GM18511 (cell line): ENCODE measurements at regions not wholly inside any gene's neighbourhood (a gene's known extent, or its start where the extent isn't known, plus 50 kb on each side); places are given as distances from the start of the nearest gene placed in this dataset.
"Not testable (repeated sequence)": the region's sequence is repeated elsewhere in the genome, so short reads cannot be mapped to it uniquely, and the experiment has no call there.

ENCODE experiments used
- ATAC-seq: cut with Tn5 transposase; IDR thresholded peaks from one replicate; pipeline ENCODE4 v1.9.1; 2021; ENCODE audit warnings: mild to moderate bottlenecking, moderate library complexity; ENCODE audit not compliant: unreplicated experiment

- no peak for ATAC-seq
These were observed 897.3 kb upstream of the DDX18 start for GRCh38 chr2:116917196-116917595.

GRCh38 chr2:116918574-116918973 lies 895.9 kb upstream of the DDX18 start:
- ATAC-seq = no peak

- ATAC-seq = no peak
These were observed 892.1 kb upstream of the DDX18 start for GRCh38 chr2:116922414-116922813.

GRCh38 chr2:116924509-116924908 lies 890.0 kb upstream of the DDX18 start:
- ATAC-seq = no peak

GRCh38 chr2:116935097-116935814 lies 879.2 kb upstream of the DDX18 start:
- no peak for ATAC-seq

- no peak for ATAC-seq
These were observed 866.2 kb upstream of the DDX18 start for GRCh38 chr2:116948258-116948657.

GRCh38 chr2:116949249-116949648 lies 865.2 kb upstream of the DDX18 start:
- ATAC-seq = no peak

- ATAC-seq = no peak
These were observed 862.2 kb upstream of the DDX18 start for GRCh38 chr2:116952254-116952653.

GRCh38 chr2:116955646-116956045 lies 858.8 kb upstream of the DDX18 start:
- no peak for ATAC-seq

- ATAC-seq = no peak
These were observed 838.9 kb upstream of the DDX18 start for GRCh38 chr2:116975608-116976007.

- no peak for ATAC-seq
These were observed 834.4 kb upstream of the DDX18 start for GRCh38 chr2:116979916-116980764.

GRCh38 chr2:116987447-116987846 lies 827.0 kb upstream of the DDX18 start:
- ATAC-seq = no peak

- ATAC-seq = no peak
These were observed 826.2 kb upstream of the DDX18 start for GRCh38 chr2:116988303-116988702.

- no peak for ATAC-seq
These were observed 795.1 kb upstream of the DDX18 start for GRCh38 chr2:117019357-117019756.

- ATAC-seq = no peak
These were observed 786.8 kb upstream of the DDX18 start for GRCh38 chr2:117027646-117028045.

- ATAC-seq = not testable (repeated sequence)
These were observed 785.8 kb upstream of the DDX18 start for GRCh38 chr2:117028708-117029107.

GRCh38 chr2:117055499-117056375 lies 758.8 kb upstream of the DDX18 start:
- ATAC-seq = no peak

GRCh38 chr2:117056376-117056748 lies 758.1 kb upstream of the DDX18 start:
- no peak for ATAC-seq

GRCh38 chr2:117057016-117057415 lies 757.5 kb upstream of the DDX18 start:
- ATAC-seq = no peak

- ATAC-seq = peak; percentile 91
These were observed 756.1 kb upstream of the DDX18 start for GRCh38 chr2:117058366-117058765.

- ATAC-seq = no peak
These were observed 750.5 kb upstream of the DDX18 start for GRCh38 chr2:117064021-117064420.
